Osteoblast (primary cell): ENCODE measurements at regions not wholly inside any gene's neighbourhood (a gene's known extent, or its start where the extent isn't known, plus 50 kb on each side); places are given as distances from the start of the nearest gene placed in this dataset.

ENCODE experiments used
- DNase-seq: peaks from one replicate; pipeline ENCODE4 v3.0.0; 2011; ENCODE audit warnings: low spot score, mixed read lengths; ENCODE audit not compliant: insufficient read length; ENCODE audit errors: missing footprints
- H2AFZ ChIP-seq: 2 replicates; pipeline ENCODE4 v1.6.0; 2011; ENCODE audit warnings: mild to moderate bottlenecking, low read length
- H3K27ac ChIP-seq: 2 replicates; pipeline ENCODE4 v1.5.1; 2011; ENCODE audit warnings: mild to moderate bottlenecking, low read depth, low read length, moderate library complexity
- H3K27me3 ChIP-seq: 2 replicates; pipeline ENCODE4 v1.6.0; 2012; ENCODE audit warnings: mild to moderate bottlenecking, control low read depth, inconsistent platforms, low read length, moderate library complexity; ENCODE audit not compliant: insufficient read depth
- H3K36me3 ChIP-seq: 2 replicates; pipeline ENCODE4 v1.5.1; 2011; ENCODE audit warnings: mild to moderate bottlenecking, low read length, control low read depth, moderate library complexity; ENCODE audit not compliant: insufficient read depth
- H3K4me1 ChIP-seq: 2 replicates; pipeline ENCODE4 v1.5.1; 2011; ENCODE audit warnings: mild to moderate bottlenecking, low read length, control low read depth, moderate library complexity; ENCODE audit not compliant: insufficient read depth
- H3K4me2 ChIP-seq: 2 replicates; pipeline ENCODE4 v1.6.0; 2011; ENCODE audit warnings: mild to moderate bottlenecking, low read length; ENCODE audit not compliant: insufficient read depth
- H3K4me3 ChIP-seq: fragments of 200-600 bp; sonication (generic); 3 replicates; pipeline ENCODE4 v1.5.1; 2012; ENCODE audit warnings: mild to moderate bottlenecking, low read length, inconsistent platforms; ENCODE audit not compliant: insufficient read depth
- H3K79me2 ChIP-seq: 2 replicates; pipeline ENCODE4 v1.6.0; 2012; ENCODE audit warnings: mild to moderate bottlenecking, low read length, control low read depth, inconsistent platforms; ENCODE audit not compliant: insufficient read depth
- H3K9me3 ChIP-seq: 2 replicates; pipeline ENCODE4 v1.5.1; 2011; ENCODE audit warnings: low read depth, low read length, control low read depth
- H4K20me1 ChIP-seq: 2 replicates; pipeline ENCODE4 v1.6.0; 2012; ENCODE audit warnings: mild to moderate bottlenecking, low read length, control low read depth; ENCODE audit not compliant: insufficient read depth
- TF ChIP-seq, protein P1 (sequence below): IDR thresholded peaks from 2 replicates; pipeline ENCODE4 v1.5.1; 2011; ENCODE audit warnings: mild to moderate bottlenecking, low read depth, low read length, moderate library complexity; ENCODE audit errors: extremely low read depth

DNA sequence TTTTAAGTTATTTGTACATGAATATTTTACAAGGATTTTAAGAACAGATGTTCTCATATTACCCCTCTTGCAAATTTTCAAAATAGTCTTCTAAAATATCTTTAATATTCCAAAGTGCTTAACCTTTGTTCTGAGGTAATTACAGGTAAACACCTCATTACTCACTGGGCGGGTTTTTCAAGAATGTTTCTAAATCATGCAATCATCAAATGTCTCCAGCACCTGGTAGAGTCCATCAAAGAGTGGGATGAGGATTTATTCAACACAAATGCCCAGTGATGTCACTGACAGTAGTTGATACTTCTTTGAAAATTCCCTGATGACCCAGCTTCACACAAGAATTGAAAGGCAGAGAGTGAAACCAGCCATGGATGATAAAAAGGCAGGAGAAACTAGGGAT, 114.4 kb downstream of the SEC61B start:
- Histone ChIP-seq H2AFZ (no peak overlapping the region), H3K9me3 (no peaks in the 10 kb centered on the region), H4K20me1 (no peaks in the 10 kb centered on the region), H3K27ac (no peak overlapping the region), H3K4me1 (no peaks in the 10 kb centered on the region), H3K79me2 (no peaks in the 10 kb centered on the region), H3K4me2 (no peak overlapping the region), H3K4me3 (no peak overlapping the region), H3K36me3 (no peaks in the 10 kb centered on the region), H3K27me3 (peaks cover 6% of the 10 kb centered on the region)
- DNase-seq: no peak
- TF ChIP-seq, protein P1, sequence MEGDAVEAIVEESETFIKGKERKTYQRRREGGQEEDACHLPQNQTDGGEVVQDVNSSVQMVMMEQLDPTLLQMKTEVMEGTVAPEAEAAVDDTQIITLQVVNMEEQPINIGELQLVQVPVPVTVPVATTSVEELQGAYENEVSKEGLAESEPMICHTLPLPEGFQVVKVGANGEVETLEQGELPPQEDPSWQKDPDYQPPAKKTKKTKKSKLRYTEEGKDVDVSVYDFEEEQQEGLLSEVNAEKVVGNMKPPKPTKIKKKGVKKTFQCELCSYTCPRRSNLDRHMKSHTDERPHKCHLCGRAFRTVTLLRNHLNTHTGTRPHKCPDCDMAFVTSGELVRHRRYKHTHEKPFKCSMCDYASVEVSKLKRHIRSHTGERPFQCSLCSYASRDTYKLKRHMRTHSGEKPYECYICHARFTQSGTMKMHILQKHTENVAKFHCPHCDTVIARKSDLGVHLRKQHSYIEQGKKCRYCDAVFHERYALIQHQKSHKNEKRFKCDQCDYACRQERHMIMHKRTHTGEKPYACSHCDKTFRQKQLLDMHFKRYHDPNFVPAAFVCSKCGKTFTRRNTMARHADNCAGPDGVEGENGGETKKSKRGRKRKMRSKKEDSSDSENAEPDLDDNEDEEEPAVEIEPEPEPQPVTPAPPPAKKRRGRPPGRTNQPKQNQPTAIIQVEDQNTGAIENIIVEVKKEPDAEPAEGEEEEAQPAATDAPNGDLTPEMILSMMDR: no peak

DNA sequence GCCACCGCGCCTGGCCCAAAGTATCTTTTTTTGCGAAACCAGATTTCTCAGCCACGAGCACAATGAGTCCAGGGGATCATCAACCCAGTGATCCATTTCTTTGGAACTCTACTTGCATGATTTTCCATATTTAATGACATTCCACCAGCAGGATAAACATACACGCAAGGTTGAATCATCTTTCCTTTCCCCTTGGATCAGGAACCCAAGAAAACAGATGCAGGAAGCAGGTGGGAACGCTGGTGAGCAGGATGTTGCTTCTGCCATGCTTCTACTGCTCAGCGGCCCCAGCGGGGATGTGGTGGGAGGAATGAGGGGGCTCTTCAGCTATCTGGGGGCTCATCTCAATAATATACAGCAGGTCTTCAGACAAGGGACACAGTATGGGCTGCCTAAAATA, 118.2 kb downstream of the SEC61B start:
- H3K4me3 ChIP-seq: no peak overlapping the region
- no peaks in the 10 kb centered on the region for H3K79me2 ChIP-seq
- H2AFZ ChIP-seq: no peak overlapping the region
- DNase-seq: peak; percentile 23
- H3K4me1 ChIP-seq: no peaks in the 10 kb centered on the region
- H4K20me1 ChIP-seq: no peaks in the 10 kb centered on the region
- TF ChIP-seq, protein P1: no peak
- no peak overlapping the region for H3K4me2 ChIP-seq
- no peaks in the 10 kb centered on the region for H3K36me3 ChIP-seq
- H3K27ac ChIP-seq: no peak overlapping the region
- H3K9me3 ChIP-seq: no peaks in the 10 kb centered on the region
- peaks cover 6% of the 10 kb centered on the region for H3K27me3 ChIP-seq

DNA sequence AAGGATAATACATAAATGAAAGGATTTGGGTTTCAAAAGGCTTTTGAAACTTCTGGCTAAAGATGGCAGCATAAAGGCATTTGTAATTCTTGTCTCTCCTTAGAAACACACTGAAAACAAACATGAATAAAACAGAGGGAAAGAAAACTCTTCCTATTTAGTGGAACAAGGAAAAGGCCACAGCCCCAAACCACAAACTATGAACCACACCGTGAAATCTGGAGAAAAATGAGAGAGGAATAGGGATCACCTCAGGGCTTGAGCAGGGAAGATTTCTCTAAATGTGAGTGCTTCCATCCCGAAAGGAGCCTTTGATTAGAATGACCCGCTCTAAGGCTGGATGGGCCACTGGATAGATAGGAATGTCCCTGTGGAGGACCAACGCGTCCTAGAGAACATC, 119.6 kb downstream of the SEC61B start:
- H3K27me3 ChIP-seq: peaks cover under 1% of the 10 kb centered on the region
- H2AFZ ChIP-seq: no peak overlapping the region
- H3K4me3 ChIP-seq: no peak overlapping the region
- no peak overlapping the region for H3K27ac ChIP-seq
- no peak for DNase-seq
- TF ChIP-seq, protein P1: no peak
- no peaks in the 10 kb centered on the region for H3K36me3 ChIP-seq
- peaks cover 10% of the 10 kb centered on the region for H3K4me1 ChIP-seq
- H3K4me2 ChIP-seq: no peak overlapping the region
- H3K79me2 ChIP-seq: no peaks in the 10 kb centered on the region
- no peaks in the 10 kb centered on the region for H4K20me1 ChIP-seq
- H3K9me3 ChIP-seq: no peaks in the 10 kb centered on the region

GRCh38 chr9:99345451-99345850, 123.4 kb downstream of the SEC61B start:
- Histone ChIP-seq H3K4me3 (no peak overlapping the region), H3K4me1 (peaks cover 10% of the 10 kb centered on the region), H3K36me3 (no peaks in the 10 kb centered on the region), H3K27me3 (no peaks in the 10 kb centered on the region), H4K20me1 (no peaks in the 10 kb centered on the region), H3K27ac (no peak overlapping the region), H2AFZ (no peak overlapping the region), H3K4me2 (peak overlapping the region; percentile 17), H3K9me3 (no peaks in the 10 kb centered on the region), H3K79me2 (no peaks in the 10 kb centered on the region)
- DNase-seq: no peak
- TF ChIP-seq, protein P1: no peak
